Limb (tissue), 2 donors: ENCODE measurements at regions not wholly inside any gene's neighbourhood (a gene's known extent, or its start where the extent isn't known, plus 50 kb on each side); places are given as distances from the start of the nearest gene placed in this dataset.

Experiments used
- DNase-seq, 2 donors: peaks; one replicate each; pipeline ENCODE4 v3.0.0-alpha.2; 2016; ENCODE audit errors: extremely low spot score in 2 of 2

GRCh38 chr13:106905380-106906162, 337.6 kb upstream of the ARGLU1 start:
- no peak for DNase-seq

GRCh38 chr13:106899442-106899841, 331.5 kb upstream of the ARGLU1 start:
- DNase-seq: no peak

GRCh38 chr13:106898231-106898630, 330.3 kb upstream of the ARGLU1 start:
- no peak for DNase-seq

GRCh38 chr13:106888148-106888547, 320.2 kb upstream of the ARGLU1 start:
- DNase-seq: no peak

- DNase-seq: no peak
These were observed 319.7 kb upstream of the ARGLU1 start for GRCh38 chr13:106887686-106888085.

- no peak for DNase-seq
These were observed 316.0 kb upstream of the ARGLU1 start for GRCh38 chr13:106883976-106884375.

- DNase-seq: no peak
These were observed 314.3 kb upstream of the ARGLU1 start for GRCh38 chr13:106882246-106882645.

- no peak for DNase-seq
These were observed 311.9 kb upstream of the ARGLU1 start for GRCh38 chr13:106879806-106880205.

- no peak for DNase-seq
These were observed 306.4 kb upstream of the ARGLU1 start for GRCh38 chr13:106874323-106874722.

GRCh38 chr13:106873810-106874209, 305.9 kb upstream of the ARGLU1 start:
- DNase-seq: no peak

GRCh38 chr13:106867249-106867648, 299.3 kb upstream of the ARGLU1 start:
- no peak for DNase-seq

- no peak for DNase-seq
These were observed 297.9 kb upstream of the ARGLU1 start for GRCh38 chr13:106865716-106866440.

GRCh38 chr13:106859533-106859904, 291.6 kb upstream of the ARGLU1 start:
- no peak for DNase-seq

GRCh38 chr13:106858903-106859532, 291.1 kb upstream of the ARGLU1 start:
- DNase-seq: no peak

- DNase-seq: no peak
These were observed 284.5 kb upstream of the ARGLU1 start for GRCh38 chr13:106852436-106852835.

- no peak for DNase-seq
These were observed 283.2 kb upstream of the ARGLU1 start for GRCh38 chr13:106850973-106851650.

GRCh38 chr13:106846571-106847448, 278.9 kb upstream of the ARGLU1 start:
- DNase-seq: no peak

GRCh38 chr13:106836186-106836802, 268.4 kb upstream of the ARGLU1 start:
- DNase-seq: no peak

- DNase-seq: no peak
These were observed 267.5 kb upstream of the ARGLU1 start for GRCh38 chr13:106835477-106835876.

GRCh38 chr13:106821979-106822378, 254.0 kb upstream of the ARGLU1 start:
- no peak for DNase-seq
